WTC11 (cell line): ENCODE measurements at regions not wholly inside any gene's neighbourhood (a gene's known extent, or its start where the extent isn't known, plus 50 kb on each side); places are given as distances from the start of the nearest gene placed in this dataset.

ENCODE experiments used
- ATAC-seq: fragments of 200-7000 bp; cut with Tn5 transposase; 2 replicates; pipeline ENCODE4 v1.10.0; 2021; ENCODE audit warnings: mild to moderate bottlenecking, moderate library complexity
- CTCF ChIA-PET: fragments of 300-600 bp; sonication (Branson Sonifier 250); formaldehyde crosslinking; loops from one replicate; lab custom pipeline; 2021; ENCODE audit warnings: antibody characterized with exemption; lab: Charles Lee
- POLR2A ChIA-PET: fragments of 350-600 bp; sonication (Branson Sonifier 250); formaldehyde crosslinking; loops from one replicate; lab custom pipeline; 2021; ENCODE audit warnings: antibody characterized with exemption; lab: Charles Lee
- DNase-seq: peaks from one replicate; pipeline ENCODE4 v3.0.0; 2021; ENCODE audit warnings: low spot score
- H3K27ac Mint-ChIP-seq: 2 replicates; pipeline ENCODE4 v1.8.0; 2021; ENCODE audit warnings: mixed read lengths
- H3K27me3 Mint-ChIP-seq: 2 replicates; pipeline ENCODE4 v1.8.0; 2021; ENCODE audit warnings: low read depth, mild to moderate bottlenecking, moderate library complexity, mixed read lengths
- H3K36me3 Mint-ChIP-seq: 2 replicates; pipeline ENCODE4 v1.8.0; 2021; ENCODE audit warnings: mixed read lengths
- H3K4me1 Mint-ChIP-seq: 2 replicates; pipeline ENCODE4 v1.8.0; 2022; ENCODE audit warnings: mixed read lengths
- H3K4me3 Mint-ChIP-seq: 2 replicates; pipeline ENCODE4 v1.8.0; 2021; ENCODE audit warnings: mild to moderate bottlenecking, moderate library complexity, mixed read lengths
- H3K9me3 Mint-ChIP-seq: 2 replicates; pipeline ENCODE4 v1.8.0; 2021; ENCODE audit warnings: mixed read lengths
- CREB1 ChIP-seq: sonication (generic); formaldehyde crosslinking; IDR thresholded peaks from 2 replicates; pipeline ENCODE4 v1.8.0; 2023; ENCODE audit warnings: mild to moderate bottlenecking, missing genetic modification reagents
- CREM ChIP-seq: sonication (generic); formaldehyde crosslinking; IDR thresholded peaks from 2 replicates; pipeline ENCODE4 v1.8.1; 2022; ENCODE audit warnings: mild to moderate bottlenecking, missing genetic modification reagents, moderate library complexity
- GTF2I ChIP-seq: fragments of 250-450 bp; sonication (Bioruptor Pico); conservative IDR thresholded peaks from 2 replicates; pipeline ENCODE4 v1.4.0; 2021; ENCODE audit warnings: mild to moderate bottlenecking
- SMAD4 ChIP-seq: sonication (generic); formaldehyde crosslinking; IDR thresholded peaks from 2 replicates; pipeline ENCODE4 v1.8.0; 2022; ENCODE audit warnings: mild to moderate bottlenecking, missing genetic modification reagents
- TEAD4 ChIP-seq: sonication (generic); formaldehyde crosslinking; IDR thresholded peaks from 2 replicates; pipeline ENCODE4 v1.8.0; 2022; ENCODE audit warnings: mild to moderate bottlenecking, missing genetic modification reagents
- ZNF423 ChIP-seq: fragments of 250-450 bp; sonication (Bioruptor Pico); IDR thresholded peaks from 2 replicates; pipeline ENCODE4 v2.1.2; 2022; ENCODE audit warnings: mild to moderate bottlenecking, moderate library complexity
- TF ChIP-seq, protein P1 (sequence below): sonication (generic); formaldehyde crosslinking; IDR thresholded peaks from 2 replicates; pipeline ENCODE4 v1.8.0; 2022; ENCODE audit warnings: missing genetic modification reagents
- TF ChIP-seq, protein P2 (sequence below): sonication (generic); formaldehyde crosslinking; conservative IDR thresholded peaks from 2 replicates; pipeline ENCODE4 v1.8.1; 2023; ENCODE audit warnings: mild to moderate bottlenecking, low read depth, missing genetic modification reagents, moderate library complexity
- TF ChIP-seq, protein P3 (sequence below): fragments of 250-450 bp; sonication (Bioruptor Pico); conservative IDR thresholded peaks from 2 replicates; pipeline ENCODE4 v1.9.0; 2021; ENCODE audit warnings: mild to moderate bottlenecking
- TF ChIP-seq, protein P4 (sequence below): sonication (generic); formaldehyde crosslinking; IDR thresholded peaks from 2 replicates; pipeline ENCODE4 v1.8.1; 2022; ENCODE audit warnings: mild to moderate bottlenecking, moderate library complexity, missing genetic modification reagents
- TF ChIP-seq, protein P5 (sequence below): sonication (generic); formaldehyde crosslinking; conservative IDR thresholded peaks from 2 replicates; pipeline ENCODE4 v1.8.1; 2022; ENCODE audit warnings: mild to moderate bottlenecking, missing genetic modification reagents
- TF ChIP-seq, protein P6 (sequence below): sonication (generic); formaldehyde crosslinking; IDR thresholded peaks from 2 replicates; pipeline ENCODE4 v1.8.1; 2023; ENCODE audit warnings: mild to moderate bottlenecking, missing genetic modification reagents
- TF ChIP-seq, protein P7 (sequence below): fragments of 250-450 bp; sonication (Bioruptor Pico); IDR thresholded peaks from 2 replicates; pipeline ENCODE4 v1.9.0; 2021; ENCODE audit warnings: mild to moderate bottlenecking
- TF ChIP-seq, protein P8 (sequence below): sonication (generic); formaldehyde crosslinking; IDR thresholded peaks from 2 replicates; pipeline ENCODE4 v1.8.0; 2022; ENCODE audit warnings: mild to moderate bottlenecking, missing genetic modification reagents

DNA sequence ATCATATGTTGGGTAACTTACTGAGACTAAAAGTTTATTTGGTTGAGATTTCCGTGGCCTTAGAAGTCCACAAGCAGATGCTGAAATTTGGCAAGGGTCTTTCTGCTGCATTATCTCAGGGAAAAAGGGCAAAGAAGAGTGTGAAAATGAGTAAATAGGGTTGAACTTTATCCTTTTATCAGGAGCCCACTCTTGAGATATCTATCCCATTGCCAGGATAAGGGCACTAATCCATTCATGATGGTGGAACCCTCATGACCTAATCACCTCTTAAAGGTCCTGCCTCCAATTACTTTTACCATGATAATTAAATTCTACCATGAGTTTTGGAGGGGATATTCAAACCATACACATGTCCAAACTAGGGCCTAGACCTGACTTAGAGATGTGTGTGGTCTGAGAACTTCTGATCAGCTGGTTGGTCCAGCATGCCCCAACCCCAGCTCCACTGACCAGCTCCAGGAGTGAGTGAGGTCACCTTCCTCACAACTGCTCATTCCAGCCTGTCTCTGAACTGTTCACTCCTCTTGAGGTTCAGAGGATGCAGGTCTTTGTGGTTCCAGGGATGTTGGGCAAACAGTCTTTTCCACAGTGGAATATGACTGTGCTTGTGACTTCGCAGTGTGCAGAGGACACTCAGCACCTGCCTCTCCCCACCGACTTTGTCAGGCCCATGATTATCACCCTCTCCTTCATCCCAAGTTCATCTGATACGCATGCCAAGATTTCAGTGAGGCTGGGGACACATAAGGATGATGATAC lies 130.1 kb upstream of the TOP3B start (continued):
- TF ChIP-seq, protein P1, sequence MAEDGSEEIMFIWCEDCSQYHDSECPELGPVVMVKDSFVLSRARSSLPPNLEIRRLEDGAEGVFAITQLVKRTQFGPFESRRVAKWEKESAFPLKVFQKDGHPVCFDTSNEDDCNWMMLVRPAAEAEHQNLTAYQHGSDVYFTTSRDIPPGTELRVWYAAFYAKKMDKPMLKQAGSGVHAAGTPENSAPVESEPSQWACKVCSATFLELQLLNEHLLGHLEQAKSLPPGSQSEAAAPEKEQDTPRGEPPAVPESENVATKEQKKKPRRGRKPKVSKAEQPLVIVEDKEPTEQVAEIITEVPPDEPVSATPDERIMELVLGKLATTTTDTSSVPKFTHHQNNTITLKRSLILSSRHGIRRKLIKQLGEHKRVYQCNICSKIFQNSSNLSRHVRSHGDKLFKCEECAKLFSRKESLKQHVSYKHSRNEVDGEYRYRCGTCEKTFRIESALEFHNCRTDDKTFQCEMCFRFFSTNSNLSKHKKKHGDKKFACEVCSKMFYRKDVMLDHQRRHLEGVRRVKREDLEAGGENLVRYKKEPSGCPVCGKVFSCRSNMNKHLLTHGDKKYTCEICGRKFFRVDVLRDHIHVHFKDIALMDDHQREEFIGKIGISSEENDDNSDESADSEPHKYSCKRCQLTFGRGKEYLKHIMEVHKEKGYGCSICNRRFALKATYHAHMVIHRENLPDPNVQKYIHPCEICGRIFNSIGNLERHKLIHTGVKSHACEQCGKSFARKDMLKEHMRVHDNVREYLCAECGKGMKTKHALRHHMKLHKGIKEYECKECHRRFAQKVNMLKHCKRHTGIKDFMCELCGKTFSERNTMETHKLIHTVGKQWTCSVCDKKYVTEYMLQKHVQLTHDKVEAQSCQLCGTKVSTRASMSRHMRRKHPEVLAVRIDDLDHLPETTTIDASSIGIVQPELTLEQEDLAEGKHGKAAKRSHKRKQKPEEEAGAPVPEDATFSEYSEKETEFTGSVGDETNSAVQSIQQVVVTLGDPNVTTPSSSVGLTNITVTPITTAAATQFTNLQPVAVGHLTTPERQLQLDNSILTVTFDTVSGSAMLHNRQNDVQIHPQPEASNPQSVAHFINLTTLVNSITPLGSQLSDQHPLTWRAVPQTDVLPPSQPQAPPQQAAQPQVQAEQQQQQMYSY (CRISPR knock-in tag): no peak
- TF ChIP-seq TEAD4 (CRISPR knock-in tag): no peak
- no peak for TF ChIP-seq CREB1 (CRISPR knock-in tag)

DNA sequence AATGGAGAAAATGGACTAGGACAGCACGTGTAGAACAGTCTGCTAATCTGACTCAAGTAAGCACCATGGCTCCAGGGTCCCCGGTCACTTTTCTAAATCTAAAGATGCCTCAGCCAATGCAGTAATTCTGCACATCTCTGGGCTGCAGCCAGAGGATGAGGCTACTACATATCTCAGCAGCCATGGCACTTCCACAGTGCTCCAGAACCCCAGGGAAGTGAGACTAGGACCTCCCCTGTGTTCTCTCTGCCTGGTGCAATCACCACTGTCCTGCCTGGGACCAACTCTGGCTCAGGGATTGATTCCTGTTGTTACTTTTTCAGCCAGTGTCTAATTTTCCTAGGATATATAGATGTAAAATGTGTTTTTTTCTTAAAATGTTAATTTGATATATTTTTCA lies 129.4 kb upstream of the TOP3B start:
- DNase-seq (no peak), ATAC-seq (no peak)
- Mint-ChIP-seq H3K4me3 (no peak overlapping the region), H3K27ac (no peak overlapping the region), H3K9me3 (no peaks in the 10 kb centered on the region), H3K36me3 (no peaks in the 10 kb centered on the region), H3K27me3 (peaks cover 81% of the 10 kb centered on the region), H3K4me1 (peaks cover 10% of the 10 kb centered on the region)
- TF ChIP-seq CREM (CRISPR knock-in tag) (no peak), SMAD4 (CRISPR knock-in tag) (no peak), ZNF423 (CRISPR knock-in tag) (no peak), GTF2I (no peak)
- TF ChIP-seq, protein P2, sequence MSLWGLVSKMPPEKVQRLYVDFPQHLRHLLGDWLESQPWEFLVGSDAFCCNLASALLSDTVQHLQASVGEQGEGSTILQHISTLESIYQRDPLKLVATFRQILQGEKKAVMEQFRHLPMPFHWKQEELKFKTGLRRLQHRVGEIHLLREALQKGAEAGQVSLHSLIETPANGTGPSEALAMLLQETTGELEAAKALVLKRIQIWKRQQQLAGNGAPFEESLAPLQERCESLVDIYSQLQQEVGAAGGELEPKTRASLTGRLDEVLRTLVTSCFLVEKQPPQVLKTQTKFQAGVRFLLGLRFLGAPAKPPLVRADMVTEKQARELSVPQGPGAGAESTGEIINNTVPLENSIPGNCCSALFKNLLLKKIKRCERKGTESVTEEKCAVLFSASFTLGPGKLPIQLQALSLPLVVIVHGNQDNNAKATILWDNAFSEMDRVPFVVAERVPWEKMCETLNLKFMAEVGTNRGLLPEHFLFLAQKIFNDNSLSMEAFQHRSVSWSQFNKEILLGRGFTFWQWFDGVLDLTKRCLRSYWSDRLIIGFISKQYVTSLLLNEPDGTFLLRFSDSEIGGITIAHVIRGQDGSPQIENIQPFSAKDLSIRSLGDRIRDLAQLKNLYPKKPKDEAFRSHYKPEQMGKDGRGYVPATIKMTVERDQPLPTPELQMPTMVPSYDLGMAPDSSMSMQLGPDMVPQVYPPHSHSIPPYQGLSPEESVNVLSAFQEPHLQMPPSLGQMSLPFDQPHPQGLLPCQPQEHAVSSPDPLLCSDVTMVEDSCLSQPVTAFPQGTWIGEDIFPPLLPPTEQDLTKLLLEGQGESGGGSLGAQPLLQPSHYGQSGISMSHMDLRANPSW (CRISPR knock-in tag): no peak
- TF ChIP-seq, protein P3, sequence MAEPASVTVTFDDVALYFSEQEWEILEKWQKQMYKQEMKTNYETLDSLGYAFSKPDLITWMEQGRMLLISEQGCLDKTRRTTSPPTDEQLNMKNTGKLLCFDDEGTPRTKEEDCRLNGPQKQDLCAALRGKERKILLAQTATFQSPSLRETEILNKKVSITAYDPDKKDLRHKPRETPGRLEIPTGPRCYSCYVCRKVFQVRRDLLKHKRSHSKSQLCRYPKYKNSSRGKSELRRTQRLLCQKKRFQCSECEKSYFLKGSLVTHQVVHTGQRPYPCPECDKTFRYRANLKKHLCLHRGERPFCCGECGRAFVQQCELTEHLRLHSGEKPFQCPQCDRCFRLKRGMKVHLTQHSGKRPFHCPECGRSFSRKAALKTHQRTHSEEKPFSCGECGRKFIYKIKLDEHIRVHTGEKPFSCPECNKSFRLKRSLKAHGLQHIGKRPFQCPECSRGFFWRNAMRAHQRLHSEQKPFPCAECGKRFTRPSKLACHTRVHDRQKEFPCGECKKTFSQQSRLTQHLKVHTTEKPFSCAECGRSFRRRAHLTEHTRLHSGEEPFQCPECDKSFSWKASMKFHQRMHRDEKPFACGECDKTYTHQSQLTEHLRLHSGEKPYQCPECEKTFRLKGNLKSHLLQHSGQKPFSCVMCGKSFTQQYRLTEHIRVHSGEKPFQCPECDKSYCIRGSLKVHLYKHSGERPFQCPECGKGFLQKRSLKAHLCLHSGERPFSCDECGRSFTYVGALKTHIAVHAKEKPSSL (CRISPR knock-in tag): no peak
- TF ChIP-seq, protein P4, sequence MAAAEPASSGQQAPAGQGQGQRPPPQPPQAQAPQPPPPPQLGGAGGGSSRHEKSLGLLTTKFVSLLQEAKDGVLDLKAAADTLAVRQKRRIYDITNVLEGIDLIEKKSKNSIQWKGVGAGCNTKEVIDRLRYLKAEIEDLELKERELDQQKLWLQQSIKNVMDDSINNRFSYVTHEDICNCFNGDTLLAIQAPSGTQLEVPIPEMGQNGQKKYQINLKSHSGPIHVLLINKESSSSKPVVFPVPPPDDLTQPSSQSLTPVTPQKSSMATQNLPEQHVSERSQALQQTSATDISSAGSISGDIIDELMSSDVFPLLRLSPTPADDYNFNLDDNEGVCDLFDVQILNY (CRISPR knock-in tag): no peak
- TF ChIP-seq, protein P5, sequence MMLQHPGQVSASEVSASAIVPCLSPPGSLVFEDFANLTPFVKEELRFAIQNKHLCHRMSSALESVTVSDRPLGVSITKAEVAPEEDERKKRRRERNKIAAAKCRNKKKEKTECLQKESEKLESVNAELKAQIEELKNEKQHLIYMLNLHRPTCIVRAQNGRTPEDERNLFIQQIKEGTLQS: no peak
- TF ChIP-seq, protein P6, sequence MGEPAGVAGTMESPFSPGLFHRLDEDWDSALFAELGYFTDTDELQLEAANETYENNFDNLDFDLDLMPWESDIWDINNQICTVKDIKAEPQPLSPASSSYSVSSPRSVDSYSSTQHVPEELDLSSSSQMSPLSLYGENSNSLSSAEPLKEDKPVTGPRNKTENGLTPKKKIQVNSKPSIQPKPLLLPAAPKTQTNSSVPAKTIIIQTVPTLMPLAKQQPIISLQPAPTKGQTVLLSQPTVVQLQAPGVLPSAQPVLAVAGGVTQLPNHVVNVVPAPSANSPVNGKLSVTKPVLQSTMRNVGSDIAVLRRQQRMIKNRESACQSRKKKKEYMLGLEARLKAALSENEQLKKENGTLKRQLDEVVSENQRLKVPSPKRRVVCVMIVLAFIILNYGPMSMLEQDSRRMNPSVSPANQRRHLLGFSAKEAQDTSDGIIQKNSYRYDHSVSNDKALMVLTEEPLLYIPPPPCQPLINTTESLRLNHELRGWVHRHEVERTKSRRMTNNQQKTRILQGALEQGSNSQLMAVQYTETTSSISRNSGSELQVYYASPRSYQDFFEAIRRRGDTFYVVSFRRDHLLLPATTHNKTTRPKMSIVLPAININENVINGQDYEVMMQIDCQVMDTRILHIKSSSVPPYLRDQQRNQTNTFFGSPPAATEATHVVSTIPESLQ (CRISPR knock-in tag): no peak
- TF ChIP-seq, protein P7, sequence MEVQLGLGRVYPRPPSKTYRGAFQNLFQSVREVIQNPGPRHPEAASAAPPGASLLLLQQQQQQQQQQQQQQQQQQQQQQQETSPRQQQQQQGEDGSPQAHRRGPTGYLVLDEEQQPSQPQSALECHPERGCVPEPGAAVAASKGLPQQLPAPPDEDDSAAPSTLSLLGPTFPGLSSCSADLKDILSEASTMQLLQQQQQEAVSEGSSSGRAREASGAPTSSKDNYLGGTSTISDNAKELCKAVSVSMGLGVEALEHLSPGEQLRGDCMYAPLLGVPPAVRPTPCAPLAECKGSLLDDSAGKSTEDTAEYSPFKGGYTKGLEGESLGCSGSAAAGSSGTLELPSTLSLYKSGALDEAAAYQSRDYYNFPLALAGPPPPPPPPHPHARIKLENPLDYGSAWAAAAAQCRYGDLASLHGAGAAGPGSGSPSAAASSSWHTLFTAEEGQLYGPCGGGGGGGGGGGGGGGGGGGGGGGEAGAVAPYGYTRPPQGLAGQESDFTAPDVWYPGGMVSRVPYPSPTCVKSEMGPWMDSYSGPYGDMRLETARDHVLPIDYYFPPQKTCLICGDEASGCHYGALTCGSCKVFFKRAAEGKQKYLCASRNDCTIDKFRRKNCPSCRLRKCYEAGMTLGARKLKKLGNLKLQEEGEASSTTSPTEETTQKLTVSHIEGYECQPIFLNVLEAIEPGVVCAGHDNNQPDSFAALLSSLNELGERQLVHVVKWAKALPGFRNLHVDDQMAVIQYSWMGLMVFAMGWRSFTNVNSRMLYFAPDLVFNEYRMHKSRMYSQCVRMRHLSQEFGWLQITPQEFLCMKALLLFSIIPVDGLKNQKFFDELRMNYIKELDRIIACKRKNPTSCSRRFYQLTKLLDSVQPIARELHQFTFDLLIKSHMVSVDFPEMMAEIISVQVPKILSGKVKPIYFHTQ: no peak
- TF ChIP-seq, protein P8, sequence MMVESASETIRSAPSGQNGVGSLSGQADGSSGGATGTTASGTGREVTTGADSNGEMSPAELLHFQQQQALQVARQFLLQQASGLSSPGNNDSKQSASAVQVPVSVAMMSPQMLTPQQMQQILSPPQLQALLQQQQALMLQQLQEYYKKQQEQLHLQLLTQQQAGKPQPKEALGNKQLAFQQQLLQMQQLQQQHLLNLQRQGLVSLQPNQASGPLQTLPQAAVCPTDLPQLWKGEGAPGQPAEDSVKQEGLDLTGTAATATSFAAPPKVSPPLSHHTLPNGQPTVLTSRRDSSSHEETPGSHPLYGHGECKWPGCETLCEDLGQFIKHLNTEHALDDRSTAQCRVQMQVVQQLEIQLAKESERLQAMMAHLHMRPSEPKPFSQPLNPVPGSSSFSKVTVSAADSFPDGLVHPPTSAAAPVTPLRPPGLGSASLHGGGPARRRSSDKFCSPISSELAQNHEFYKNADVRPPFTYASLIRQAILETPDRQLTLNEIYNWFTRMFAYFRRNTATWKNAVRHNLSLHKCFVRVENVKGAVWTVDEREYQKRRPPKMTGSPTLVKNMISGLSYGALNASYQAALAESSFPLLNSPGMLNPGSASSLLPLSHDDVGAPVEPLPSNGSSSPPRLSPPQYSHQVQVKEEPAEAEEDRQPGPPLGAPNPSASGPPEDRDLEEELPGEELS: no peak
- ChIA-PET CTCF (interaction anchor here (1.1 to 1.7 kb wide), 4 partner anchors 9 to 82 kb away, joined by 3 to 6 read pairs (median 4); no protein-coding TSS in a partner anchor), POLR2A (no interaction called here)
